ENCODE measurements at regions not wholly inside any gene's neighbourhood (a gene's known extent, or its start where the extent isn't known, plus 50 kb on each side); places are given as distances from the start of the nearest gene placed in this dataset.

DNA sequence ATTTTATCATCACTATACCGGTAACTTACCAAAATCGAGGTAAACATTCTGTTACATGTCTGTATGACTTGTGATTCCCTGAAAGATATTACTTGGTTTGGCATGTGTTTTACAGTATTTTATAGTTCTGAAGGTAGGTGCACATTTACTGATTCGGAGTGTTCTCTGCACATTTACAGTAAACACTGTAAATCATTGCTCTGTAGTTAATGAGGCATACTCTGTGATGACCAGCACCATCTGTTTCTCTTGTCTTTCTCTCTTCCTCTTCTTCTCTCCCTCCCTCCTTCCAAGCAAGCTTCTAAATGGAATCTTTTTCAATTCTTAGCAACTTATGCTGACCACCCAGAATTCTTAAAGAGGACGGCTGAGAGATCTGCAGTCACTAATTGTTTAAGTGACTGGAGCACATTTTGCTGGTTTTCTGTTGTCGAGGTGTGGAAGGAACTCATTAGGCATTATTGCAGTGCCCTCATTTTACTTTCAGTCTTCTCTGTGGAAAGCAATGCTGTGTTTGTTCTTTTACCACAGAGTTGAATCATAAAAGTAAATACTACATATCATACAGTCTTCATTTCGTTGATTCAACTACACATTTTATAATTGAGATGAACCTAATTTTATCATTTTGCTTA lies 126.5 kb downstream of the UTRN start:
- TF ChIP-seq, protein P1, sequence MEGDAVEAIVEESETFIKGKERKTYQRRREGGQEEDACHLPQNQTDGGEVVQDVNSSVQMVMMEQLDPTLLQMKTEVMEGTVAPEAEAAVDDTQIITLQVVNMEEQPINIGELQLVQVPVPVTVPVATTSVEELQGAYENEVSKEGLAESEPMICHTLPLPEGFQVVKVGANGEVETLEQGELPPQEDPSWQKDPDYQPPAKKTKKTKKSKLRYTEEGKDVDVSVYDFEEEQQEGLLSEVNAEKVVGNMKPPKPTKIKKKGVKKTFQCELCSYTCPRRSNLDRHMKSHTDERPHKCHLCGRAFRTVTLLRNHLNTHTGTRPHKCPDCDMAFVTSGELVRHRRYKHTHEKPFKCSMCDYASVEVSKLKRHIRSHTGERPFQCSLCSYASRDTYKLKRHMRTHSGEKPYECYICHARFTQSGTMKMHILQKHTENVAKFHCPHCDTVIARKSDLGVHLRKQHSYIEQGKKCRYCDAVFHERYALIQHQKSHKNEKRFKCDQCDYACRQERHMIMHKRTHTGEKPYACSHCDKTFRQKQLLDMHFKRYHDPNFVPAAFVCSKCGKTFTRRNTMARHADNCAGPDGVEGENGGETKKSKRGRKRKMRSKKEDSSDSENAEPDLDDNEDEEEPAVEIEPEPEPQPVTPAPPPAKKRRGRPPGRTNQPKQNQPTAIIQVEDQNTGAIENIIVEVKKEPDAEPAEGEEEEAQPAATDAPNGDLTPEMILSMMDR (IDR thresholded peaks at IDR 0.05) = no peak
- TF ChIP-seq ZFX (IDR thresholded peaks at IDR 0.05; ENCODE audit: borderline replicate concordance) = no peak

Data from 22Rv1 (cell line).